ENCODE measurements at regions not wholly inside any gene's neighbourhood (a gene's known extent, or its start where the extent isn't known, plus 50 kb on each side); places are given as distances from the start of the nearest gene placed in this dataset.

GRCh38 chr2:80748592-80748991, 444.0 kb upstream of the LRRTM1 start:
- TF ChIP-seq, protein P1, sequence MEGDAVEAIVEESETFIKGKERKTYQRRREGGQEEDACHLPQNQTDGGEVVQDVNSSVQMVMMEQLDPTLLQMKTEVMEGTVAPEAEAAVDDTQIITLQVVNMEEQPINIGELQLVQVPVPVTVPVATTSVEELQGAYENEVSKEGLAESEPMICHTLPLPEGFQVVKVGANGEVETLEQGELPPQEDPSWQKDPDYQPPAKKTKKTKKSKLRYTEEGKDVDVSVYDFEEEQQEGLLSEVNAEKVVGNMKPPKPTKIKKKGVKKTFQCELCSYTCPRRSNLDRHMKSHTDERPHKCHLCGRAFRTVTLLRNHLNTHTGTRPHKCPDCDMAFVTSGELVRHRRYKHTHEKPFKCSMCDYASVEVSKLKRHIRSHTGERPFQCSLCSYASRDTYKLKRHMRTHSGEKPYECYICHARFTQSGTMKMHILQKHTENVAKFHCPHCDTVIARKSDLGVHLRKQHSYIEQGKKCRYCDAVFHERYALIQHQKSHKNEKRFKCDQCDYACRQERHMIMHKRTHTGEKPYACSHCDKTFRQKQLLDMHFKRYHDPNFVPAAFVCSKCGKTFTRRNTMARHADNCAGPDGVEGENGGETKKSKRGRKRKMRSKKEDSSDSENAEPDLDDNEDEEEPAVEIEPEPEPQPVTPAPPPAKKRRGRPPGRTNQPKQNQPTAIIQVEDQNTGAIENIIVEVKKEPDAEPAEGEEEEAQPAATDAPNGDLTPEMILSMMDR (IDR thresholded peaks at IDR 0.05; ENCODE audit: borderline replicate concordance, extremely low read depth, insufficient read depth), result no peak
- no peak overlapping the region for H3K27ac ChIP-seq (ENCODE audit: low read depth in 2 of 2, low read length in 2 of 2)
- no peak for FAIRE-seq
- H3K9ac ChIP-seq (ENCODE audit: low read length in 3 of 3), result no peak overlapping the region
- DNase-seq, result peak in 2 of 5 donors; percentile 3 to 8
- H3K4me3 ChIP-seq (ENCODE audit: low read length in 3 of 3), result no peak overlapping the region
- H3K27me3 ChIP-seq (ENCODE audit: control insufficient read depth, insufficient read depth, low read length), result no peaks in the 10 kb centered on the region
- H3K4me1 ChIP-seq (ENCODE audit: control insufficient read depth in 2 of 3, insufficient read depth in 2 of 3, low read depth in 1 of 3, low read length in 3 of 3), result no peaks in the 10 kb centered on the region
- H3K9me3 ChIP-seq (ENCODE audit: control insufficient read depth in 2 of 3, insufficient read depth in 1 of 3, low read length in 3 of 3), result no peaks in the 10 kb centered on the region
- intact Hi-C loops (cut with DNase I), result no loop called here
- H3K36me3 ChIP-seq (ENCODE audit: control insufficient read depth in 2 of 3, insufficient read depth in 3 of 3, low read length in 3 of 3), result no peaks in the 10 kb centered on the region

DNA sequence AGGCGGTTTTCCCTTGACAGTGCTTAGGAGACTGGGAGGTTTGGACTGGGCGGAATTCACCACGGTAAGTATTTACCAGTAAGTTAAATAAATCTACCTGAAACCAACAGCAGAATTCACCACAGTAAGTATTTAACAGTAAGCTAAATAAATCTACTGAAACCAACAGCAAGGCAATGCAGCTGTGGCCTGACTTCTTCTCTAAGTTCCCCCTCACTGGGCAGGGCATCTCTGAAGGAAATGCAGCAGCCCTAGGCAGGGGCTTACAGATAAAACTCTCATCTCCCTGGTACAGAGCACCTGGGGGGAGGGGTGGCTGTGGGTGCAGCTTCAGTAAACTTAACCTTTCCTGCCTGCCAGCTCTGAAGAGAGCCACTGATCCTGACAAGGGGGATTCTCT, 432.5 kb upstream of the LRRTM1 start:
- Histone ChIP-seq H3K9ac (ENCODE audit: low read length in 3 of 3) (no peak overlapping the region), H3K4me3 (ENCODE audit: low read length in 3 of 3) (no peak overlapping the region), H3K9me3 (ENCODE audit: control insufficient read depth in 2 of 3, insufficient read depth in 1 of 3, low read length in 3 of 3) (peaks cover 0 to 8% (median 2%) of the 10 kb centered on the region in 3 donors), H3K27me3 (ENCODE audit: control insufficient read depth, insufficient read depth, low read length) (no peaks in the 10 kb centered on the region), H3K36me3 (ENCODE audit: control insufficient read depth in 2 of 3, insufficient read depth in 3 of 3, low read length in 3 of 3) (no peaks in the 10 kb centered on the region), H3K4me1 (ENCODE audit: control insufficient read depth in 2 of 3, insufficient read depth in 2 of 3, low read depth in 1 of 3, low read length in 3 of 3) (no peaks in the 10 kb centered on the region), H3K27ac (ENCODE audit: low read depth in 2 of 2, low read length in 2 of 2) (no peak overlapping the region)
- intact Hi-C loops (cut with DNase I), result no loop called here
- FAIRE-seq (no peak), DNase-seq (peak in 1 of 5 donors; percentile 18)
- TF ChIP-seq, protein P1 (IDR thresholded peaks at IDR 0.05; ENCODE audit: borderline replicate concordance, extremely low read depth, insufficient read depth), result no peak

GRCh38 chr2:80725001-80725400, 420.4 kb upstream of the LRRTM1 start:
- no peak overlapping the region for H3K27ac ChIP-seq (ENCODE audit: low read depth in 2 of 2, low read length in 2 of 2)
- H3K36me3 ChIP-seq (ENCODE audit: control insufficient read depth in 2 of 3, insufficient read depth in 3 of 3, low read length in 3 of 3), result no peaks in the 10 kb centered on the region
- H3K27me3 ChIP-seq (ENCODE audit: control insufficient read depth, insufficient read depth, low read length), result no peaks in the 10 kb centered on the region
- intact Hi-C loops (cut with DNase I), result no loop called here
- H3K4me3 ChIP-seq (ENCODE audit: low read length in 3 of 3), result no peak overlapping the region
- peak; percentile 84 for FAIRE-seq
- no peak overlapping the region for H3K9ac ChIP-seq (ENCODE audit: low read length in 3 of 3)
- DNase-seq, result peak in 1 of 5 donors; percentile 1
- TF ChIP-seq, protein P1 (IDR thresholded peaks at IDR 0.05; ENCODE audit: borderline replicate concordance, extremely low read depth, insufficient read depth), result no peak
- H3K4me1 ChIP-seq (ENCODE audit: control insufficient read depth in 2 of 3, insufficient read depth in 2 of 3, low read depth in 1 of 3, low read length in 3 of 3), result peaks cover 0 to 9% (median 0%) of the 10 kb centered on the region in 3 donors
- peaks cover 0 to 2% (median 0%) of the 10 kb centered on the region in 3 donors for H3K9me3 ChIP-seq (ENCODE audit: control insufficient read depth in 2 of 3, insufficient read depth in 1 of 3, low read length in 3 of 3)

DNA sequence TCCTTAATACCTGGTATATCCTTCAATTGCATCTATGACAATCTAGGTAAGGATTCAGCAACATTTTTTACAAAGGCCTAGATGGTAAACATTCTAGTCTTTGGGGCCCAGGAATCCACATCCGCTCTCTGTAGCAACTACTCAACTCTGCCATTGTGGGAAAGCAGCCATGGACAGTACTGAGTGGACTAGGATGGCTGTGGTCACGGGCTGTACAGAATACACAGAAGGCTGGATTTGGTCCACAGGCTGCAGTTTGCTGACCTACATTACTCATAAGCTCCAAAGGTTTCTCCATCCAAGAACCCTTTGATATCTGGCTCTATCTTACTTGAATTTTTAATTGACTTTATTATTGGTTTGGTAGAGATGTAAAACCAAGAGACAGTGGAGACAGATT, 418.3 kb upstream of the LRRTM1 start:
- Histone ChIP-seq H3K36me3 (ENCODE audit: control insufficient read depth in 2 of 3, insufficient read depth in 3 of 3, low read length in 3 of 3) (no peaks in the 10 kb centered on the region), H3K4me3 (ENCODE audit: low read length in 3 of 3) (no peak overlapping the region), H3K27me3 (ENCODE audit: control insufficient read depth, insufficient read depth, low read length) (no peaks in the 10 kb centered on the region), H3K9ac (ENCODE audit: low read length in 3 of 3) (no peak overlapping the region), H3K27ac (ENCODE audit: low read depth in 2 of 2, low read length in 2 of 2) (no peak overlapping the region), H3K9me3 (ENCODE audit: control insufficient read depth in 2 of 3, insufficient read depth in 1 of 3, low read length in 3 of 3) (no peaks in the 10 kb centered on the region), H3K4me1 (ENCODE audit: control insufficient read depth in 2 of 3, insufficient read depth in 2 of 3, low read depth in 1 of 3, low read length in 3 of 3) (peaks cover 0 to 9% (median 0%) of the 10 kb centered on the region in 3 donors)
- TF ChIP-seq, protein P1 (IDR thresholded peaks at IDR 0.05; ENCODE audit: borderline replicate concordance, extremely low read depth, insufficient read depth), result no peak
- FAIRE-seq (no peak), DNase-seq (no peak)
- intact Hi-C loops (cut with DNase I), result no loop called here
